ENCODE measurements at regions not wholly inside any gene's neighbourhood (a gene's known extent, or its start where the extent isn't known, plus 50 kb on each side); places are given as distances from the start of the nearest gene placed in this dataset.

GRCh38 chr1:56135069-56135863, 444.1 kb downstream of the PLPP3 start:
- H3K9me3 Mint-ChIP-seq, result no peaks in the 10 kb centered on the region
- no peak overlapping the region for H3K27ac Mint-ChIP-seq
- DNase-seq (ENCODE audit: extremely low spot score, unreplicated experiment), result no peak
- H3K36me3 Mint-ChIP-seq, result no peaks in the 10 kb centered on the region
- TF ChIP-seq, protein P1, sequence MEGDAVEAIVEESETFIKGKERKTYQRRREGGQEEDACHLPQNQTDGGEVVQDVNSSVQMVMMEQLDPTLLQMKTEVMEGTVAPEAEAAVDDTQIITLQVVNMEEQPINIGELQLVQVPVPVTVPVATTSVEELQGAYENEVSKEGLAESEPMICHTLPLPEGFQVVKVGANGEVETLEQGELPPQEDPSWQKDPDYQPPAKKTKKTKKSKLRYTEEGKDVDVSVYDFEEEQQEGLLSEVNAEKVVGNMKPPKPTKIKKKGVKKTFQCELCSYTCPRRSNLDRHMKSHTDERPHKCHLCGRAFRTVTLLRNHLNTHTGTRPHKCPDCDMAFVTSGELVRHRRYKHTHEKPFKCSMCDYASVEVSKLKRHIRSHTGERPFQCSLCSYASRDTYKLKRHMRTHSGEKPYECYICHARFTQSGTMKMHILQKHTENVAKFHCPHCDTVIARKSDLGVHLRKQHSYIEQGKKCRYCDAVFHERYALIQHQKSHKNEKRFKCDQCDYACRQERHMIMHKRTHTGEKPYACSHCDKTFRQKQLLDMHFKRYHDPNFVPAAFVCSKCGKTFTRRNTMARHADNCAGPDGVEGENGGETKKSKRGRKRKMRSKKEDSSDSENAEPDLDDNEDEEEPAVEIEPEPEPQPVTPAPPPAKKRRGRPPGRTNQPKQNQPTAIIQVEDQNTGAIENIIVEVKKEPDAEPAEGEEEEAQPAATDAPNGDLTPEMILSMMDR (conservative IDR thresholded peaks at IDR 0.05), result no peak
- H3K4me3 Mint-ChIP-seq, result no peak overlapping the region
- peaks cover 6% of the 10 kb centered on the region for H3K4me1 Mint-ChIP-seq (ENCODE audit: unreplicated experiment)
- H3K27me3 Mint-ChIP-seq, result peaks cover 4% of the 10 kb centered on the region

DNA sequence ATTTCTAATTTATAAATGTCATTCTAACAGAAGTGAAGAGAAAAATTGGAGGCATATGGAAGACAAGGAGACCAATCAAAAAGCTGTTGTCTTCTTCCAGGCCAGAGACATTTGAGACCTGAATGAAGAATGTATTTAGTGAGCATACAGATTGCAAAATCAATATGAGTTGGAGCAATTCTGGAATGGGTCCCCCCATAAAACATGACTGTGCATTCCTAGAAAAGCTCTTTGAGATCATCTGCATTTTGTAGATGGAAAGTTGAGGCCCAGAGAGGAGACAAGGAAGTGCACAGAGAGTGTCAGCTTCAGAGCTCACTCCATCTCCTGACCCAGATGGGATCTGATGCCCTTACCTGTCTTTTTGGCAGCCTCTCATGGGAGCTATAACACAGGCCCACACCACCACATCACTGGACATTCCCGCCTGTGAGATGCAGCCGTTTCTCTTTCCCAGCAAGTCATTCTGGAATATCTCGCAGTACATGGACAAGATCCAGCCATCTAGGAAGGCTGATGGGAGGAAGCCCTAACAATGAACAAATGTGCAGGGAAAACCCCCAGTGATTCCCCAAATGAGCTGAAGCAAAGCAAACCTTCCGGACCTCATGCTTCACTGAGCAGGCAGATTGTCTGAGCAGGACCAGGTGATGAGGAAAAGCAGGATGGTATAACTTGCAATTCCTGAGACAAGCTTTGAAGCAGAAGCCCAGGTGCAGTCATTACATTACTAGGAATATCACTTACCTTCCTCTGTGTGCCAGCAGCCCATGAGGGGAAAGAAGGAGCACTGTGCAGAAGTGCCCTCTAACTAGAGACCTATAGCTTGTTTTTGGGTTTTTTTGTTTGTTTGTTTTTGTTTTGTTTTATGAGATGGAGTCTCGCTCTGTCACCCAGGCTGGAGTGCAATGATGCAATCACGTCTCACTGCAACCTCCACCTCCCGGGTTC, 445.6 kb downstream of the PLPP3 start:
- TF ChIP-seq, protein P1 (conservative IDR thresholded peaks at IDR 0.05), result no peak
- H3K9me3 Mint-ChIP-seq, result no peaks in the 10 kb centered on the region
- H3K4me1 Mint-ChIP-seq (ENCODE audit: unreplicated experiment), result peaks cover 6% of the 10 kb centered on the region
- H3K4me3 Mint-ChIP-seq, result no peak overlapping the region
- H3K36me3 Mint-ChIP-seq, result no peaks in the 10 kb centered on the region
- H3K27me3 Mint-ChIP-seq, result peaks cover 4% of the 10 kb centered on the region
- H3K27ac Mint-ChIP-seq, result no peak overlapping the region
- no peak for DNase-seq (ENCODE audit: extremely low spot score, unreplicated experiment)

DNA sequence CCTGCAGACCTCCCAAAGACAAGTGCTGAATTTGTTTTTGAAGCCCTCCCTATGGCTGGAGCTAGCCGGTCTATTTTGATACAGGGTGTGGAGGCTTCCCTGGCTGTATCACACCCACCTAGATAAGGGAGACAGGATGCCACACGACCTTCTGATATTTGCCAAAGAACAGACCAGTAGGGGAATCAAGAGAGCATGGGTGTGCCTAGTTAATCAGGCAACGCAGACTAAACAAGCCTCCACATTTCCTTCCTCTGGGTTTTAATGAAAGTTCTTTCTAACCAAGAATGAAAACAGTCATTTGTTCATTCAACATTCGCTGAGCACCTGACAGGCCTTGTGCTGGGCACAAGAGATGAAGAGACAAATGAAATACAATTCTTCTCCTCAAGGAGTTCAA, 446.8 kb downstream of the PLPP3 start:
- H3K27ac Mint-ChIP-seq, result no peak overlapping the region
- peaks cover 4% of the 10 kb centered on the region for H3K27me3 Mint-ChIP-seq
- H3K4me3 Mint-ChIP-seq, result no peak overlapping the region
- TF ChIP-seq, protein P1 (conservative IDR thresholded peaks at IDR 0.05), result no peak
- no peaks in the 10 kb centered on the region for H3K36me3 Mint-ChIP-seq
- DNase-seq (ENCODE audit: extremely low spot score, unreplicated experiment), result no peak
- peaks cover 6% of the 10 kb centered on the region for H3K4me1 Mint-ChIP-seq (ENCODE audit: unreplicated experiment)
- peaks cover under 1% of the 10 kb centered on the region for H3K9me3 Mint-ChIP-seq

DNA sequence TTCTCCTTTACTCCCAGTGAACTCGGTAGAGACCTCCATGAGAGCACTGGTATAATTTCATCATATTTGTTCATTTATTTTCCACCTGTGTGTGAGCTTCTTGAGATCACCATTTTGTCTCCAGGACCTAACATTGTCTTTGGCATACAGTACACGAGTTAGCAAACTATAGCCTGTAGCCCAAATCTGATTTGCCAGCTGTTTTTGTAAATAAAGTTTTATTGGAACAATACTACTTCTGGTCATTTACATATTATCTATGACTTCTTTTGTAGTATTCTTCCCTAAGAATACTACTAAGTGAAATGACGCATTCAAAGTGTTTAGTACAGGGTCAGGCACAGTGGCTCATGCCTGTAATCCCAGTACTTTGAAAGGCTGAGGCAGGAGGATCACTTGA, 449.5 kb downstream of the PLPP3 start:
- TF ChIP-seq, protein P1 (conservative IDR thresholded peaks at IDR 0.05), result no peak
- DNase-seq (ENCODE audit: extremely low spot score, unreplicated experiment), result no peak
- Mint-ChIP-seq H3K27me3 (peaks cover 1% of the 10 kb centered on the region), H3K9me3 (peaks cover 11% of the 10 kb centered on the region), H3K27ac (no peak overlapping the region), H3K4me1 (ENCODE audit: unreplicated experiment) (peaks cover under 1% of the 10 kb centered on the region), H3K4me3 (no peak overlapping the region), H3K36me3 (peaks cover 3% of the 10 kb centered on the region)

GRCh38 chr1:56125316-56125715, 454.0 kb downstream of the PLPP3 start:
- H3K36me3 Mint-ChIP-seq, result peaks cover 3% of the 10 kb centered on the region
- no peak for DNase-seq (ENCODE audit: extremely low spot score, unreplicated experiment)
- TF ChIP-seq, protein P1 (conservative IDR thresholded peaks at IDR 0.05), result no peak
- no peak overlapping the region for H3K4me3 Mint-ChIP-seq
- peaks cover 26% of the 10 kb centered on the region for H3K9me3 Mint-ChIP-seq
- no peaks in the 10 kb centered on the region for H3K4me1 Mint-ChIP-seq (ENCODE audit: unreplicated experiment)
- no peaks in the 10 kb centered on the region for H3K27me3 Mint-ChIP-seq
- H3K27ac Mint-ChIP-seq, result no peak overlapping the region
